Hematopoietic multipotent progenitor cell treated with erythropoietin and hydrocortisone succinate and interleukin-3 and kit ligand, for 6 days (in vitro differentiated cells): ENCODE measurements at regions not wholly inside any gene's neighbourhood (a gene's known extent, or its start where the extent isn't known, plus 50 kb on each side); places are given as distances from the start of the nearest gene placed in this dataset.

Source experiments
- DNase-seq: peaks from one replicate; pipeline ENCODE4 v3.0.0-alpha.2; 2015

GRCh38 chr5:66306844-66307315, 162.8 kb downstream of the SREK1 start:
- DNase-seq = peak; percentile 89

DNA sequence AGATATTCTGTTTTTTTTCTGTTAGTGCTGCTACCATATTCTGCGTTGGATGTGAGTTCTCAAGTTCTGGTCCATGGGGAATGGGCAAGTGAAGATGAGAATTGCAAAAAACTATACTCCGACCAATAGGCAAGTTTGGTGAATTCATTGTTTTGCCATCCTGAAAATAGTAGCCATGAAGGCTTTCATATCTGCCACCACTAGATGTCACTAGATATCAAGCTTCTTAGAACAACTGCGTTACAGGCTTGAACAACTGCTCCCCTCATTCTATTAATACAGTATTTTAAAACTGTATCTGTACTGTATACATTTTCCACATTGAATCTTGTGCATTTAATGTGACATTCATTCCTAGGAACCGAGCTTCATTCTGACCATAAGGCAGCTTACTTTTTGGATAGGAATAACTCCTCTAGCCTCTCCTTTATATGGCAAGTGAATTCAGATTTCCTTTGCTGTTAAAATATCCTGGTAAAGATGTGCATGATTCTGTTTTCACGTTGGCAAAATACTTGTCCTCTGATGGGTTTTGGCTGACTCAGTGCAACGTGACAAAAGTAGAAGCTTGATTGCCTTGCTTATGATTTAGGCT, 163.6 kb downstream of the SREK1 start:
- DNase-seq = peak; percentile 94

- no peak for DNase-seq
These were observed 168.2 kb downstream of the SREK1 start for GRCh38 chr5:66312266-66312665.

- no peak for DNase-seq
These were observed 171.7 kb downstream of the SREK1 start for GRCh38 chr5:66315784-66316183.

- no peak for DNase-seq
These were observed 178.9 kb downstream of the SREK1 start for GRCh38 chr5:66322786-66323528.

GRCh38 chr5:66323529-66323895, 179.4 kb downstream of the SREK1 start:
- DNase-seq = no peak

DNA sequence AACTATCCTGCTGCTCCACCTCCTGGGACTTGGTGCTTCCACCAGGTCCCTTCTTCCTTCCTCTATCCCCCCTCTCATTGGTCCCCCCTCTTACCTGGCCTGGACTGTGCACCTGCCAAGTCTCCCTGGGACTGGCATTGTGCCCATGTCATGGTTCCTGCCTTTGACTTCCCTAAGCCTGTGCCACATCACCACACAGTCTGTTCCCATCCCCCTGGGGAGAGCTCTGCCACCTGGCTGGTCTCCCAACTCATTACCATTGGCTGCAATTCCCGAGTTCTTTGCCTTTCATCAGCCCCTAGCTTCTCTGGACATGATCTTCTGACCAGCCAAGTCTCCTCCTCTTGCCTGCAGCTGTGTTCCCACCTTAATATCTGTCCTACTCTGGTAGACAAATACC, 180.3 kb downstream of the SREK1 start:
- no peak for DNase-seq

DNA sequence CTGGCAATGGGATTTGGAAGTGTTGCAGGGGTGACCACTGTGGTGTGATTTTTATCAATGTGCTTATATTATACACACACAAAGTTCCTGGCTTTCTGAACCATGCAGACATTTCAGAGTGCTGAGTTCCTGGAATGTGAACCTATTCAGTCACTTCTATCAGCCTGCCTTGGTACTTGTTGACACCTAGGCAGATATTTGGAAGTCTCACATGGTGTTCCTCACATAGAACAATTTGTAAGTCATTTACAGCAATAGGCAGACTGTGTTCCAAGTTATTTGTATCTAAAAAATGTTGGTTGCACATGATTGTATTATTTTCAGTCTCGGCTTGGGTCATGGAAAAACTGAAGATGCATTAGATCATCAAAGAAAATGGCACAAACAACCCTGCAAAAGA, 182.2 kb downstream of the SREK1 start:
- no peak for DNase-seq

DNA sequence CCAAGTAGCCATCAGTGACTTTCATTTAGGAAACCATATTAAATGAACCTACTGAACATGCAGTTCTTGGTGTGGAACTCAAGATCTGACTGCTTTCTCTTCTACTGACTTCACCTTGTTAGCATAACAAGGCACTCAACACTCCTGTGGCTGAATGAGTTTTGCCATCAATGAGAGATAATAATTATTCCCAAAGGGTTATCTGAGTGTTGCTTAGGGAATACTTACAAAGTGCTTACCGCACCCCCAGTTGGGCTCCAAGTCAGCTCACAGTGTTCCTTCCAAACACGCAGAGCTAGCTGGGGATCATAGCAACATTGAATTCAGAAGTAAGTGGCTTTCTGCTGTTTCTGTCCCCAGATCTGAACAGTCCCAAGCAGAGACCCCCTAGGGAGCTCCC, 182.9 kb downstream of the SREK1 start:
- no peak for DNase-seq

- no peak for DNase-seq
These were observed 185.0 kb downstream of the SREK1 start for GRCh38 chr5:66329078-66329477.

GRCh38 chr5:66333192-66333591, 189.1 kb downstream of the SREK1 start:
- DNase-seq = no peak

- DNase-seq = no peak
These were observed 193.6 kb downstream of the SREK1 start for GRCh38 chr5:66337626-66338226.

DNA sequence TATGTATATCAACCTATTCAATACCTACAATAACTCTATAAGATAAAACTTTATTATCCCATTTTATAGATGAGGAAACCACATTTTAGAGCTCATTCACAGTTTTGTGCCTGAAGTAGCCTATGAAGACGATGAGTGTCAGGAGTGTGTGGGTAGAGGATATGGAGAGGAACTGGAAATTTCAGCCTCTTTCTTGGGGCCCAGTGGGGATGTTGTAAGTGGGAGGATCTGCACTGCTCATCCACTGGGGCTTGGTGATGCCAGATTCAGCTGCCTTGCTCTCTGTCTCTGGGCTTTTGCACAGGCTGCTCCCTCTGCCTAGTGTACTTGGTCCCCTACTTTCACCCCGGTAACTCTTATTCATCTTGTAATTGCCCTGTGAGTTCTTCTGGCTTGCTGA, 194.7 kb downstream of the SREK1 start:
- no peak for DNase-seq

DNA sequence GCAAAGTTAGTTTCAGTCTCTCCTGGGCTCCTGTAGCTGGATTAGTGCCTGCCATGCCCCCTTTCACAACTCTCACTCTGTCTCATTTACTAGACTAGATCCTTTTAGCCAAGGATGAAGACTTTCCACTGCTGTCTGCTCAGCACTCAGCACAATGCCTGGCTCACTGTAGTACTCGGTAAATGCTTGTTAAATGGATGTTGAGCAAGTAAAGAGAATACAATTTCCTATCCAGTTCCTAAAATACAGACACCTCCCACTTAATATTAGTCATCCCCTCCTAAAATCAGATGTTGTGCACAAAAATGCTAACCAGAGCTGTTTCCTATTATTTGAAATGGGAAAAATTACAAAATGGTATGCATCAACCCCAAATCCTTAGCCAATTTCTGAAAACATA, 195.8 kb downstream of the SREK1 start:
- DNase-seq = no peak

DNA sequence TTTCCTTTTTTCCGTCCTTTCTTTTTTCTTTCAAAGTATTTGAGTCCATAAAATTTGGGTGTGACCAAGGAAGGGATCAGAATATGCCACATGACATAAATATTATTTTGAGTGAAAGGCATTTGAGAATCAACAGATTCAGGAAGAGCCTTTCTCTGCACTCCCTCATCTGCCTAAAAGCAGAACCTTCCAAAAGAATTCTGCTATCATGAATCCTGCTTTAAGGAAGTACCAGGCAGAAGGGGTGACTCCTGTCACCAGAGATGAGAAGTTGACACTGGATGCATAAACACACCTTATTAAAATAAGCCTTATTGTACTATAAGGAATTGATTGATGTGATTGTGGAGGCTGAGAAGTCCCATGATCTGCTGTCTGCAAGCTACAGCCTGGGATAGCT, 196.7 kb downstream of the SREK1 start:
- DNase-seq = no peak

GRCh38 chr5:66342341-66342880, 198.3 kb downstream of the SREK1 start:
- DNase-seq = no peak

DNA sequence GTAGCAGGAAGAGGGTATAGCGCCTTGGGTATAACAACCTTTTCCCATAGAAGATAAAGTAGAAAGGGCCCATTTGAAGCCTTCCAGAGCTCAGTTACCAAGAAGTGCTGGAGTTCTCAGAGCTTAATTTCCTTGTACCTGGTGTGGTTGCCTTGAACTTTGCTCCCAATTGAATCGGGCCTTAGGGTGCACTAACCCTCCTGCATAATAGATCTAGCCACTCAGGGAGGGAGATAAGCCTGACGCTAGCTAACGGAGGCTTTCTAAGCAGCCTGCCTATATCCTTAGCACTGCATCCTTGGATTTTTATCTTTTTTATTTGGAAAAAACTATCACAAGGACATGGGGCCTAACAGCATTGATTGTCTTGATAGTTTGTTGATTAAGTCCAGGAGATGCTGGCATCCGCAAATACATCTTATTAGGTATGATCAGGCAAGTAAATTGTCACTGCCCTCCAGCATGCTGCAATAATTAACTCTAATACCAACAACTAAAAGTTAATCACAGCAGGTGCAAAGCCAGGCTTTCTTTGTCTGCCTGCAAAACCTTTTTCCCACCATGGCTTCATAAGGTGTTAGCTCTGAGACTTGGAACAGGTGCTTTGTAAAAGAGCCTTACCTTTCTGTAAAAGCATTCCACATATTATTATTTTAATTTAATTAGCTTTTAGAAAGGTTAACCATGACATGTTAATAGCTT, 199.4 kb downstream of the SREK1 start:
- DNase-seq = no peak

GRCh38 chr5:66344544-66344943, 200.4 kb downstream of the SREK1 start:
- DNase-seq = no peak

DNA sequence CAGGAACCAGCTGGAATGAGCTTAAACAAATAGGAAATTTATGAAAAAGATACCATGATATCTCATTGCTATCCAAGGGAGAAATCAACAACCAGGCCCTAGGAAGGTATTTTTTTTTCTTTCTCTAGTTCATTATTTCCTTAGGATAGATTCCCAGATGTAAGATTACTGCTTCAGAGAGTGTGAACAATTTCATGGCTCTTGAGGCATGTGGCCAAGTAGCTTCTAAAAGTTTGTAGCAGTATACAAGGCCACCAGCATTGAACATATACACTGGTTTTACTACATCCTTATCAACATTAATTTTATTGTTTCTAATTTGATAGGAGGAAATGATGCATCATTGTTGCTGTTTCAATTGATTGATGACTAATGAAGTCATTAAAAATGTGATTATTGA, 201.2 kb downstream of the SREK1 start:
- DNase-seq = no peak

DNA sequence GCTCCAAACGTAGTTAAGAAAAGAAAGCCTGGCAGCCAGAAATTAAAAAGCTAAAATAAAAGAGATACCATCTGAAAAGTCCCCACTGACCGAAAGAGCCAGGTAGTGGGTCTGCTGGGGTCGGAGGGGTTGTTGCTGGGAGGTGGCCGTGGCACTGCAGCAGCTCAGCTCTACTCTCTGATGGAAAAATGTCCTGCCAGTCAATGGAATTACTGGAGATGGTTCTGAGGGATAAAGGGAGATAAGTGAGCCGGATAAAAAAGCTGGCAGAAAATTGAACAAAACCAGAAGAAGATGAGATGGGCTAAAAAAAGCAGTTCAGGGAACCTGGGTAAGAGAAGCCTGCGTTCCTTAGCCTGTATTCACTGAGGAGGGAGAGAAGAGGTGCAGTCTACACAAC, 202.8 kb downstream of the SREK1 start:
- no peak for DNase-seq

- DNase-seq = no peak
These were observed 204.5 kb downstream of the SREK1 start for GRCh38 chr5:66348387-66349125.

GRCh38 chr5:66351813-66352212, 207.7 kb downstream of the SREK1 start:
- peak; percentile 49 for DNase-seq

- DNase-seq = no peak
These were observed 209.1 kb downstream of the SREK1 start for GRCh38 chr5:66353186-66353585.
